GM23338 (cell line): ENCODE measurements at regions not wholly inside any gene's neighbourhood (a gene's known extent, or its start where the extent isn't known, plus 50 kb on each side); places are given as distances from the start of the nearest gene placed in this dataset.

Experiments used
- ATAC-seq: fragments of 200-7000 bp; cut with Tn5 transposase; 3 replicates; pipeline ENCODE4 v1.9.1; 2020
- DNase-seq: peaks from one replicate; pipeline ENCODE4 v3.0.0-alpha.2; 2015; ENCODE audit warnings: low spot score
- H2AFZ ChIP-seq: fragments of 200-600 bp; sonication (generic); 2 replicates; pipeline ENCODE4 v1.8.0; 2016; ENCODE audit warnings: antibody characterized with exemption, mild to moderate bottlenecking, moderate library complexity
- H3F3A ChIP-seq: fragments of 200-600 bp; sonication (generic); replicated peaks from 2 replicates; pipeline ENCODE4 v1.8.0; 2017; ENCODE audit warnings: antibody characterized with exemption, mixed run types, low read depth
- H3K27ac ChIP-seq: fragments of 200-600 bp; sonication (generic); 2 replicates; pipeline ENCODE4 v1.6.1; 2016; ENCODE audit warnings: low read depth
- H3K27me3 ChIP-seq: fragments of 200-600 bp; sonication (generic); 2 replicates; pipeline ENCODE4 v1.8.0; 2016; ENCODE audit warnings: mild to moderate bottlenecking, mixed run types, moderate library complexity; ENCODE audit not compliant: insufficient read depth
- H3K36me3 ChIP-seq: fragments of 200-600 bp; sonication (generic); 2 replicates; pipeline ENCODE4 v1.8.0; 2016; ENCODE audit warnings: mild to moderate bottlenecking; ENCODE audit not compliant: insufficient read depth
- H3K4me1 ChIP-seq: fragments of 200-600 bp; sonication (generic); 2 replicates; pipeline ENCODE4 v1.8.0; 2016; ENCODE audit warnings: mild to moderate bottlenecking, moderate library complexity; ENCODE audit not compliant: insufficient read depth
- H3K4me2 ChIP-seq: fragments of 200-600 bp; sonication (generic); 2 replicates; pipeline ENCODE4 v1.7.1; 2017; ENCODE audit warnings: mixed run types
- H3K4me3 ChIP-seq: fragments of 200-600 bp; sonication (generic); 2 replicates; pipeline ENCODE4 v1.6.1; 2016; ENCODE audit warnings: mixed run types
- H3K79me2 ChIP-seq: fragments of 200-600 bp; sonication (generic); replicated peaks from 2 replicates; pipeline ENCODE4 v1.8.0; 2017; ENCODE audit warnings: mild to moderate bottlenecking; ENCODE audit not compliant: insufficient read depth
- H3K9me2 ChIP-seq: fragments of 200-600 bp; sonication (generic); 2 replicates; pipeline ENCODE4 v1.8.0; 2017; ENCODE audit not compliant: insufficient read depth
- H4K20me1 ChIP-seq: fragments of 200-600 bp; sonication (generic); replicated peaks from 2 replicates; pipeline ENCODE4 v1.8.0; 2017; ENCODE audit warnings: mild to moderate bottlenecking; ENCODE audit not compliant: insufficient read depth
- H3K27ac Mint-ChIP-seq: 2 replicates; pipeline ENCODE4 v1.8.0; 2020; ENCODE audit warnings: inconsistent platforms, mild to moderate bottlenecking, moderate library complexity, mixed read lengths
- H3K27me3 Mint-ChIP-seq: 3 replicates; pipeline ENCODE4 v1.8.0; 2022; ENCODE audit warnings: low read depth, mild to moderate bottlenecking, moderate library complexity, mixed read lengths, inconsistent platforms; ENCODE audit not compliant: insufficient read depth, poor library complexity
- H3K36me3 Mint-ChIP-seq: 3 replicates; pipeline ENCODE4 v1.8.0; 2021; ENCODE audit warnings: low read depth, mild to moderate bottlenecking, inconsistent platforms, moderate library complexity, mixed read lengths
- H3K4me1 Mint-ChIP-seq: 3 replicates; pipeline ENCODE4 v1.8.0; 2020; ENCODE audit warnings: mild to moderate bottlenecking, inconsistent platforms, mixed read lengths
- H3K4me3 Mint-ChIP-seq: 3 replicates; pipeline ENCODE4 v1.8.0; 2021; ENCODE audit warnings: moderate library complexity, mild to moderate bottlenecking, inconsistent platforms, mixed read lengths
- H3K9me3 Mint-ChIP-seq: 3 replicates; pipeline ENCODE4 v1.8.0; 2020; ENCODE audit warnings: moderate library complexity, mild to moderate bottlenecking, inconsistent platforms, mixed read lengths
- CREB1 ChIP-seq: fragments of 250-450 bp; sonication (Bioruptor Pico); IDR thresholded peaks from 2 replicates; pipeline ENCODE4 v1.5.0; 2020; ENCODE audit warnings: low read depth, mild to moderate bottlenecking, moderate library complexity
- ETS1 ChIP-seq: IDR thresholded peaks from 2 replicates; pipeline ENCODE4 v1.6.1; 2016; ENCODE audit warnings: antibody characterized with exemption
- EZH2 ChIP-seq: fragments of 200-600 bp; sonication (generic); IDR thresholded peaks from one replicate; pipeline ENCODE4 v1.8.0; 2017; ENCODE audit warnings: antibody characterized with exemption, mild to moderate bottlenecking, low read depth; ENCODE audit not compliant: unreplicated experiment
- JUNB ChIP-seq: IDR thresholded peaks from one replicate; pipeline ENCODE4 v1.6.1; 2016; ENCODE audit warnings: antibody characterized with exemption; ENCODE audit not compliant: unreplicated experiment
- NANOG ChIP-seq: IDR thresholded peaks from 2 replicates; pipeline ENCODE4 v1.6.1; 2016; ENCODE audit warnings: antibody characterized with exemption, borderline replicate concordance
- POLR2AphosphoS5 ChIP-seq: IDR thresholded peaks from 2 replicates; pipeline ENCODE4 v1.6.1; 2016; ENCODE audit warnings: antibody characterized with exemption, low read depth
- REST ChIP-seq: IDR thresholded peaks from one replicate; pipeline ENCODE4 v1.6.1; 2018; ENCODE audit warnings: antibody characterized with exemption; ENCODE audit not compliant: unreplicated experiment
- STAT1 ChIP-seq: IDR thresholded peaks from one replicate; pipeline ENCODE4 v1.6.1; 2016; ENCODE audit warnings: antibody characterized with exemption; ENCODE audit not compliant: unreplicated experiment
- ZNF114 ChIP-seq: fragments of 250-450 bp; sonication (Bioruptor Pico); IDR thresholded peaks from 2 replicates; pipeline ENCODE4 v1.5.0; 2020; ENCODE audit warnings: mild to moderate bottlenecking, moderate library complexity
- ZNF331 ChIP-seq: fragments of 250-450 bp; sonication (Bioruptor Pico); IDR thresholded peaks from 2 replicates; pipeline ENCODE4 v1.5.0; 2020; ENCODE audit warnings: low read depth, mild to moderate bottlenecking, moderate library complexity
- ZNF462 ChIP-seq: fragments of 250-450 bp; sonication (Bioruptor Pico); IDR thresholded peaks from 2 replicates; pipeline ENCODE4 v1.5.0; 2020; ENCODE audit warnings: mild to moderate bottlenecking, moderate library complexity

DNA sequence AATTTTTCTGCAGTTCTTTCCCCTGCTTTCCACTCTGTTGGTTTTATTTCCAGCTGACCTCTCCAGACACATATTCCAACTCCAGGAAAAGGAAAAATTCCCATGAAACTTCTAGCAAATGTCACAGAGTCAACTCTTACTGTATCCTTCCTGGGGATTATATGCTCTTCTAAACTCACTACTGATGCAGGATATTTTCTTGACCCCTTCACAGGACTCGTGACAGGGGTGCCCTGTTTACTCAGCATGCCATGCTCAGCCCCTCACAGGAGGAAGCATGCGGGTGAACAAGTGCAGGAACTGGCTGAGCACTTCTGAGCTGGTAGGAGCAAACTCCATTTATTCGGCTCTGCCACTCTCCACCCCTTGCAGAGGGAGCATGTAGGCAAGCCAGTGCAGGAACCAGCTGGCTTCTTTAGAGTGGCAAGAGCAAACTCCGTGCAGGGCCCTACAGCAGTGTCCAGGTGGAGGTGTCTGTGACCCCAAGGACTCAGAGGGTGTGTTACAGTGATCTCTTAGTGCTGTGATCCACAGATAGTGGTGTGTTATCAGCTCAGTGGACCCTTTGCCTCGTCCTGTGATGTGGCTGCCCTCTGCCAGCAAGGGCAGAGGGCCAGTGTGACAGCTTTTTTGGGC, 413.6 kb upstream of the GRM7 start (continued):
- TF ChIP-seq ZNF462 (CRISPR knock-in tag), result no peak
- no peak for TF ChIP-seq STAT1

DNA sequence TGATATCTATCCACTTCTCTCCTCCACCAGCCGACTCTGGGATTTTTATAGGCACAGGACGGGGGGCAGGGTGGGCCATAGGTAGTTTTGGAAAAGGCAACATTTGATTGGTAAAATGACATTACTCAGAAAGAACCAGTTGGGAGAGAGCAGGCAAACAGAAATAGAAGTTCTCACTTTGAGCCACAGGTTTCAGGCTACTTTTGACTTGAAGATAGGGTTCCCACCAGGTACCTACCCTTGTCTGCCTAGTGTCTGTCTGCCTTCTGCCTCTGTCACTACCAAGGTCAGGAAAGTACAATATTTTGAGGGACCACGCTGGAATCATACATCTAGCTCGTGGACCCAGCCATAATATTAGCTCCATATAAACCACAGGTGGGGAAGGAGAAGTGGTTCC, 412.9 kb upstream of the GRM7 start:
- no peak for ATAC-seq

More for the DNA sequence above, 412.9 kb upstream of the GRM7 start:
- Mint-ChIP-seq H3K9me3 (peaks cover 86% of the 10 kb centered on the region), H3K27ac (no peak overlapping the region), H3K36me3 (peaks cover 3% of the 10 kb centered on the region; the same call in 1 of the 3 replicates), H3K4me3 (no peak overlapping the region), H3K4me1 (peaks cover 9% of the 10 kb centered on the region; the same call in 2 of the 3 replicates), H3K27me3 (peaks cover 4% of the 10 kb centered on the region)
- Histone ChIP-seq H3F3A (no peaks in the 10 kb centered on the region), H3K4me1 (no peaks in the 10 kb centered on the region), H3K36me3 (peaks cover 7% of the 10 kb centered on the region; the same call in 1 of the 2 replicates), H3K79me2 (no peaks in the 10 kb centered on the region), H3K4me2 (no peak overlapping the region), H3K27me3 (no peaks in the 10 kb centered on the region), H2AFZ (no peak overlapping the region), H4K20me1 (no peaks in the 10 kb centered on the region), H3K4me3 (no peak overlapping the region), H3K9me2 (no peaks in the 10 kb centered on the region), H3K27ac (no peak overlapping the region)
- no peak for DNase-seq
- no peak for TF ChIP-seq ZNF114 (CRISPR knock-in tag)
- no peak for TF ChIP-seq NANOG
- TF ChIP-seq ZNF331, result no peak
- TF ChIP-seq JUNB, result no peak
- no peak for TF ChIP-seq ETS1
- no peak for TF ChIP-seq EZH2
- TF ChIP-seq POLR2AphosphoS5, result no peak
- TF ChIP-seq REST, result no peak
- no peak for TF ChIP-seq CREB1
